ENCODE measurements at regions not wholly inside any gene's neighbourhood (a gene's known extent, or its start where the extent isn't known, plus 50 kb on each side); places are given as distances from the start of the nearest gene placed in this dataset.

- no peak for DNase-seq (ENCODE audit: low read depth)
Measured at GRCh38 chr3:194973366-194974000, 287.8 kb downstream of the FAM43A start.

GRCh38 chr3:194974468-194975135 lies 288.9 kb downstream of the FAM43A start:
- no peak for DNase-seq (ENCODE audit: low read depth)

GRCh38 chr3:194976049-194976451 lies 290.4 kb downstream of the FAM43A start:
- DNase-seq (ENCODE audit: low read depth), result no peak

GRCh38 chr3:194976874-194977273 lies 291.2 kb downstream of the FAM43A start:
- no peak for DNase-seq (ENCODE audit: low read depth)

GRCh38 chr3:194977356-194977755 lies 291.7 kb downstream of the FAM43A start:
- DNase-seq (ENCODE audit: low read depth), result no peak

DNA sequence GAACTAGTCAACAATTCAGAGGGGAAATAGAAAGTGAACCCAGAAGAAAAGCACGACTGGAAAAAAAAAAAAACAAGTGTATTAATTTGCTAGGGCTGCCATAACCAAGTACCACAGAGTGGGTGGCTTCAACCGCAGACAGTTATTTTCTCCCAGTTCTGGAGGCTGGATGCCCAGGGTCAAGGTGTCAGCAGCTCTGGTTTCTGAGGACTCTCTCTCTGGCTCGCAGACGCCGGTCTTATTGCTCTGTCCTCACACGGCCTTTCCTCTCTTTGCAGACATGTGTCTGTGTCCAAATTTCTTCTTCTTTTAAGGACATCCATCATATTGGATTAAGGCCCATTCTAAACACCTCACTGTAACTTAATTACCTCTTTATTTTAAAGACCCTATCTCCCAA lies 291.8 kb downstream of the XXYLT1 start:
- no peak for DNase-seq (ENCODE audit: low read depth)

DNA sequence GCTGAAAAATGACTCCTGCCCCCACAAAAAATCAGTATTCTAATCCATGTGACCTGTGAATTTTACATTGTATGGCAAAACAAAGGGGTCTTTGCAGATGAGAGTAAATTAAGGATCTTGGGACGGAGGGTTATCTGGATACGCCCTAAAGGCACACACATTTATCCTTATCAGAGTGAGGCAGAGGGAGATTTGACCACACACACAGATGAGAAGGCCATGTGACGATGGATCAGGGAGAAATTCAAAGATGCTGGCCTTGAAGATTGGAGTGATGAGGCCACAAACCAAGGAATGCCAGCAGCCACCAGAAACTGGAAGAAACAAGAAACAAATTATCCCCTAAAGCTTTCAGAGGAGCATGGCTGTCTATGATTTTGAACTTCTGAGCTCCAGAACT lies 288.5 kb downstream of the XXYLT1 start:
- no peak for DNase-seq (ENCODE audit: low read depth)

GRCh38 chr3:194983121-194983520 lies 287.8 kb downstream of the XXYLT1 start:
- no peak for DNase-seq (ENCODE audit: low read depth)

DNA sequence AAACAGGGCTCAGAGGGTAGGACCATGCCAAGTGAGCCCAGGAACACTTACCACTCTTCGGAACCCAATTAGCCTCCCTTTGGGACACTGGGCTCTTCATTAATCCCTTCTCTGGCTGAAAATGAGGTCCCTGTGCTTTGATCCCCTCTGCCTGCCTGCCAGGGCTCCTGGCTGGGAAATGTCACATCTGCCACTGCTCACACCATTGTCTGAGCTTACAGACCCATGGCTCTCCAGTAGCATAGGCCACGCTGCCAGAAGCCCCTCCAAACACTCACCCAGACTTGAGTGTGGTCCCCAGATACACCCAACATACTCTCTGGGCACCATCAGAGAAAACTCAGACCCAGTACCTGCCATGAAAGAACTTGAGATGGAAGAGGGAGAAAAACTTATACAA lies 287.3 kb downstream of the XXYLT1 start:
- no peak for DNase-seq (ENCODE audit: low read depth)

DNA sequence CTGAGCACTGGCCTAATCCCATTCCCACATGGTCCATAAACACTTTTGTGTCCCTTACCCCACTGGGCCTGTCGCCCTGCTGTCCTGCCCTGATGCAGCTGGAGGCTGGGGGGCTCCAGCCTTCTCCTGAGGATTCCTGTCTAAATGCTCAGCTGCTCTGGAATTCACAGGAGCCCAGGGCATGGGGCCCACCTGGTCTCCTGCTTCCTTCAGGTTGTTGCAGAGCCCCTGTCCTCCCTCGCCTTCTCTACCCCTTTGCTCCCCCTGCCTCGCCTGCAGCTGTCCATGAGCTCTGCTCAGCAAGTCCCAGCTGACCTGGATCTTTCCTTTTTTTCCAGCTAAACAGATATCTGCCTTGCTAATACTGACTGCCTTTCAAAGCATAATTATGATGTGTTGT lies 286.9 kb downstream of the XXYLT1 start:
- DNase-seq (ENCODE audit: low read depth), result no peak

DNA sequence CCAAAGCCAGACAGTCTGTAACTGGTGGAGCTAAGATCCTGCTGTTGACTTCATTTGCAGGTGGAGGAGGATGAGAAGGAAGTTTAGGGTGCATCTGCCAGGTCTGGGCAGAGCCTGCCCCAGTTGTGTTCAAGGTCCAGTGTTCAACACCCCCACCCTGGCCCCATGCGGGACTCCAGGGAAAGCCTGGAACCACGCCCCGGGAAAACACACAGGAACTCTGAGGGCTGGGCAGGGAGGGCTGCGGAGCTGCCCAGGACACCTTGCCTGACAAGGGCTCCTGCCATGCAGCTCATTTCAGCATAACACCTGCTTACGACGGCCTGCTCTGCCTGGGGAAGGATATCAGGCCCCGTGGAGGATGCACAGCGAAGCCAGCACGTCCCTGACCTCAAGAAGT lies 286.3 kb downstream of the XXYLT1 start:
- DNase-seq (ENCODE audit: low read depth), result no peak

DNA sequence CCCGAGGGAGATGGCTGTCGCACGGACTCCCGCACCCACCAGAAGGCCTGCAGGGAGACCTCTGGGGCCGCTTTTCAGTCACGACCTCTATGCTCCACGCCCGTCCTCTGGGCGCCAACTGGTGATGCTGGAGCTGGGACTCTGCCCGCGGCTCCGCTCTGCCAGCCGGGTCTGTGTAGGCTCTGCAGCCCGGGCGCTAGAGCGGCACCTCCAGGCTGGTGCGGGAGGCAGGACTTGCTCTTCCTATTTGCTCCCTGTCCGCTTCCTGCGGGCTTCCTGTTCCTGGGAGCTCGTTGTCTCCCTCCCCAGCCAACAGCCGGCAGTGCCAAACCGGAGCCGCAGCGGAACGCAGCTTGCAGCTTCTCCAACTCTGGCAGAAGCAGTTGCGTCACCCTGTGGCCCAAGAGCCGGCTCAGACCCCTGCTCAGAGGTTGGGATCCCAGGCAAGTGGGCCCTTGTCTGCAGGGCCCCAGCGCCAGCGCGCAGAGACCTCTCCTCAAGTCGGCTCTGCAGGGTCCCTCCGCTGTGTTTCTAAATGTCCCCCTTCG lies 285.9 kb downstream of the XXYLT1 start:
- no peak for DNase-seq (ENCODE audit: low read depth)

- no peak for DNase-seq (ENCODE audit: low read depth)
Measured at GRCh38 chr3:194986208-194987043, 284.5 kb downstream of the XXYLT1 start.

DNA sequence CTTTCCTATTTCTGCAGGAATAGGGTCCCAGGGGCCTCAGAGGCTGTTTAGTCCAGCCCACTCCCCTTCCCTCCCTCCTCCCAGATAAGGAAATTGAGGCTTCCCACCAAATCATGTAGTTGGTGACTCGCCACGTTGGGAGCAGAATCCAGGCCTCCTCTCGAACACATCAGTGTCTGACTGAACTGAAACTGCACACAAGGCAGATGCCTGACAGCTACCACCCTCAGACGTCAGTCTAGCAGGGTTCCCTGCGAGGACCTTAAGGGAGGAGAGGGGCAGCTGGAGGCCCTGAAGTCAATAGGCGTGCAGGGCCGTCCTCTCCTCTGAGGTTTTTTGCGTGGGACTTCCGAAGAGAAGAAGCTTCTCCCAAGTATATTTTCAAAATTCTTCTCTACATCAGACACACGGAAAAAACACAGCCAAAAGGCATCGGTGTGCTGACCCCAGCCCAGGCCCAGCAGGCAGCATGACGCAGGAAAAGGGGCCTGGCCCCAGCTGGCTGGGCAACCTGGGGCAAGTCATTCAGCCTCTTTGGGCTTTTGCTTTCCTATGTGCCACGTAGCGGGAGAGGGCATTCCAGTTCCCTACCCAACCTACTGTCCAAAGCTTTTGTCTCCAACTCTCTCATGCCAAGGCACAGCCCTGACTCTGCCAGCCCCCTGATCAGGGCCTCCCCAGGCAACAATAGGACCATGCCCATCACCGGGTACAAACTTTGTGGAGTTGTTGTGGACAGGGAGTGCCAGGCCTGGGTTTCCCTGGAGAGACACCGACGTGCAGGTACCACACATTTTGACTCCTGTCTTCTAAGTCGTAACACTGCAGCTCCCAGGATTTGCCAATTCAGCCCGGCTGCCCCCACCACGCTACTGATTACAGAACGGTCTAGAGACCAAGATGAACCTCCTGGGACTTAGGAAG lies 283.1 kb downstream of the XXYLT1 start:
- DNase-seq (ENCODE audit: low read depth), result no peak

GRCh38 chr3:194988495-194989165 lies 282.3 kb downstream of the XXYLT1 start:
- DNase-seq (ENCODE audit: low read depth), result no peak

DNA sequence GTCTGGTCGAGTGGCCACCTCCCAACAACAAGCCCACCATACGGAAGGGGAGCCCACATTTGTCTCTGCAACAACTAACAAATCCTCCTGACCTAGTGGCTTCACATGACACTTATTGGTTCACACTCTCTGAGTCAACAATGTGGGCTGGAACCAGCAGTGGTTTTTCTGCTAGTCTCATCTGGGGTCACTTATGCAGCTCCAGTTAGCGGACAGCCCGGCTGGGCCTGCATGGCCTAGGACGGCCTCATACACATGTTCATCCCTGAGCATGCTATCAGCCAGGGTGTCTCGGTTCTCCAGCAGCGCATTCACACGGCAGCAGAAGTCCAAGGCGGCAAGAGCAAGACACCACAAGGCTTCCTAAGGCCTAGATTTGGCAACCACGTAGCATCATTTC lies 281.7 kb downstream of the XXYLT1 start:
- DNase-seq (ENCODE audit: low read depth), result no peak

- DNase-seq (ENCODE audit: low read depth), result no peak
Measured at GRCh38 chr3:194990454-194991337, 280.3 kb downstream of the XXYLT1 start.

DNA sequence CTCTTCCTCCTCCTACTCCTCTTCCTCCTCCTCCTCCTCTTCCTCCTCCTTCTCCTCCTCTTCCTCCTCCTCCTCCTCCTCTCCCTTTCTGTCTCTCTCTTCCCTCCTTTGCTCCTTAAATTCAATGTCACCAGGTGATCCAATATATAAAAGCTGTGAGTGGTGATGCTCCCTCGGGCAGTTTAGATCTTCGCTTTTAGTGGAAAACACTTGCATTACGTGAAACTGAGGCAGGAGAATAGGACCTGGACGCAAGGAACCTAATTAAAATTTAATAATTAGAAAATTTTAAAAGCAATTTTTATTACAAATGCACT lies 279.7 kb downstream of the XXYLT1 start:
- DNase-seq (ENCODE audit: low read depth), result no peak

DNA sequence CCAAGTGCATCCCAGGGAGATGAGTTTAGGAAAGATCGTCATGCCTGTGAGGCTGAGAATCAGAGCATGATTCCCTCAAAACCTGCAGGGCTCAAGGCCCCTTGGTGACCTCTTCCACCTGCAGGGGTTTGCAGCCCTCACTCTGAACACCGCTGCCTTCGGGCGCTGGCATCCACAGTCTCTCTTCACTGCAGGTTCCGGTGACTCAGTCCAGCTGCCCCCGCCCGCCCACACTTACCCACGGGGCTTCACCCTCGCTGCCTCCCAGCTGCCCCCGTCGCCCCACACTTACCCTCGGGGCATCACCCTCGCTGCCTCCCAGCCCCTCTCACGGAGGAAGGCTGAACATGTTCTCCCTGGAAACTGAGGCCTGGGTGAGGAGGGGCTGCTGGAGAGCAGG lies 277.1 kb downstream of the XXYLT1 start:
- DNase-seq (ENCODE audit: low read depth), result no peak

- no peak for DNase-seq (ENCODE audit: low read depth)
Measured at GRCh38 chr3:194994551-194994981, 276.4 kb downstream of the XXYLT1 start.

All from HS-27A (cell line).